ENCODE measurements at regions not wholly inside any gene's neighbourhood (a gene's known extent, or its start where the extent isn't known, plus 50 kb on each side); places are given as distances from the start of the nearest gene placed in this dataset.

GRCh38 chr6:121691126-121691551 lies 255.7 kb downstream of the GJA1 start:
- TF ChIP-seq MAX (IDR thresholded peaks at IDR 0.05) (peak; percentile 60), NPAS2 (CRISPR knock-in tag; IDR thresholded peaks at IDR 0.05; ENCODE audit: borderline replicate concordance) (no peak), BHLHE40 (IDR thresholded peaks at IDR 0.05; ENCODE audit: low read depth, low read length) (no peak), POLR2A (IDR thresholded peaks at IDR 0.05; ENCODE audit: low read length) (no peak), USF2 (IDR thresholded peaks at IDR 0.05) (no peak), CTCF (IDR thresholded peaks at IDR 0.05) (no peak), CHD4 (IDR thresholded peaks at IDR 0.05; ENCODE audit: borderline replicate concordance) (no peak), HDAC2 (IDR thresholded peaks at IDR 0.05) (no peak), RARB (CRISPR knock-in tag; IDR thresholded peaks at IDR 0.05) (no peak), RAD21 (conservative IDR thresholded peaks at IDR 0.05 in 1 of 2, IDR thresholded peaks at IDR 0.05 in 1 of 2) (peak; percentile 35 to 45; a peak in 4 of 5 replicates)

Measured in A549 (cell line).